ENCODE measurements at regions not wholly inside any gene's neighbourhood (a gene's known extent, or its start where the extent isn't known, plus 50 kb on each side); places are given as distances from the start of the nearest gene placed in this dataset.

- Histone ChIP-seq H3K4me3 (no peak overlapping the region), H3K9me3 (no peaks in the 10 kb centered on the region), H3K36me3 (no peaks in the 10 kb centered on the region), H3K27me3 (no peaks in the 10 kb centered on the region), H3K27ac (no peak overlapping the region), H3K4me1 (no peaks in the 10 kb centered on the region)
- WGBS, 2 donors = 25 to 46% methylated on average over 7 of the region's 7 CpGs
- DNase-seq (ENCODE audit: low spot score in 2 of 2) = peak; percentile 35 to 54
- peak in 1 of 2 donors; percentile 41 for TF ChIP-seq EP300 (IDR thresholded peaks at IDR 0.05)
- TF ChIP-seq POLR2A (IDR thresholded peaks at IDR 0.05) = no peak
Measured at GRCh38 chrX:22686138-22686541, 313.6 kb upstream of the DDX53 start.

GRCh38 chrX:22689290-22689689 is 310.5 kb upstream of the DDX53 start:
- no peak for TF ChIP-seq POLR2A (IDR thresholded peaks at IDR 0.05)
- no peak for TF ChIP-seq EP300 (IDR thresholded peaks at IDR 0.05)
- TF ChIP-seq CTCF (IDR thresholded peaks at IDR 0.05) = no peak
- Histone ChIP-seq H3K4me1 (no peaks in the 10 kb centered on the region), H3K27me3 (no peaks in the 10 kb centered on the region), H3K9me3 (no peaks in the 10 kb centered on the region), H3K27ac (no peak overlapping the region), H3K36me3 (no peaks in the 10 kb centered on the region), H3K4me3 (no peak overlapping the region)
- no peak for DNase-seq (ENCODE audit: low spot score in 2 of 2)

- H3K36me3 ChIP-seq = no peaks in the 10 kb centered on the region
- 44 to 55% methylated on average over 5 of the region's 5 CpGs for WGBS, 2 donors
- H3K27ac ChIP-seq = no peak overlapping the region
- DNase-seq (ENCODE audit: low spot score in 2 of 2) = no peak
- H3K4me3 ChIP-seq = no peak overlapping the region
- H3K27me3 ChIP-seq = peaks cover 0 to 2% of the 10 kb centered on the region in 2 donors
- TF ChIP-seq EP300 (IDR thresholded peaks at IDR 0.05) = no peak
- TF ChIP-seq POLR2A (IDR thresholded peaks at IDR 0.05) = no peak
- no peak for TF ChIP-seq CTCF (IDR thresholded peaks at IDR 0.05)
- H3K4me1 ChIP-seq = no peaks in the 10 kb centered on the region
- H3K9me3 ChIP-seq = no peaks in the 10 kb centered on the region
Measured at GRCh38 chrX:22690116-22690515, 309.6 kb upstream of the DDX53 start.

DNA sequence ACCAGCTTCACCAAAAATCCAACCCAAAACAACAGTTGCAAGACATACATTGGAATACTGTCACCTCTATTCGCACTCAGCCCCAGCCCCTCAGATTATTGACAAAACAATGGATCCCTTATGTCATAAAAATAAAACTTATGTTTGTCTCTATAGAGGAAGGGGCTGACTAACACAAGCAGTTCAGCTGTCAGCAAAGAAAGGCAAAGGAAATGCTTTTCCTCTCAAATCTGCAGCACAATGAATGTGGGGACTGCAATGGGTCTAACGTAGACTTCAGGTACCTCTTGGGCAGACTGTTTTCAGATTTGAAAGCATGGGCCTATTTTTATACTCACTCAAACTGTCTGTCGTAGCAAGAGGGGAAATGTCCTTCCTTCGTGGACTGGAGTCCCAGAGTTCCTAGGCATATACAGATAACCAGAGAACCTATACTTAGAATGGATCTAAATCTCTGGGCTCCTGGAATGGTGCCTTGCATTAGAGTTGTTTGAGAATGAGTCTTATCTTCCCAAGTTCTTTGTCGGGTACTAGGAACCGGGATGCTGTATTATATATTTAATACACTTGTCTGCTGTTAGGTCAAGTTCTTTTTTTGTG is 307.7 kb upstream of the DDX53 start:
- TF ChIP-seq EP300 (IDR thresholded peaks at IDR 0.05) (no peak), POLR2A (IDR thresholded peaks at IDR 0.05) (no peak), CTCF (IDR thresholded peaks at IDR 0.05) (no peak)
- H3K27me3 ChIP-seq = peaks cover 0 to 2% of the 10 kb centered on the region in 2 donors
- no peak overlapping the region for H3K27ac ChIP-seq
- no peaks in the 10 kb centered on the region for H3K4me1 ChIP-seq
- H3K36me3 ChIP-seq = no peaks in the 10 kb centered on the region
- H3K9me3 ChIP-seq = no peaks in the 10 kb centered on the region
- DNase-seq (ENCODE audit: low spot score in 2 of 2) = no peak
- WGBS, 2 donors = 60 to 70% methylated on average over 6 of the region's 6 CpGs
- no peak overlapping the region for H3K4me3 ChIP-seq

GRCh38 chrX:22698151-22698550 is 301.6 kb upstream of the DDX53 start:
- no peak for DNase-seq (ENCODE audit: low spot score in 2 of 2)
- TF ChIP-seq EP300 (IDR thresholded peaks at IDR 0.05) (no peak), POLR2A (IDR thresholded peaks at IDR 0.05) (no peak), CTCF (IDR thresholded peaks at IDR 0.05) (no peak)
- peaks cover 0 to 2% of the 10 kb centered on the region in 2 donors for H3K27me3 ChIP-seq
- H3K4me3 ChIP-seq = no peak overlapping the region
- no peaks in the 10 kb centered on the region for H3K4me1 ChIP-seq
- no peak overlapping the region for H3K27ac ChIP-seq
- no peaks in the 10 kb centered on the region for H3K36me3 ChIP-seq
- H3K9me3 ChIP-seq = no peaks in the 10 kb centered on the region

Data from tibial nerve (tissue), 4 donors.